CD4-positive, alpha-beta T cell (primary cell): ENCODE measurements at regions not wholly inside any gene's neighbourhood (a gene's known extent, or its start where the extent isn't known, plus 50 kb on each side); places are given as distances from the start of the nearest gene placed in this dataset.

Experiments
- ATAC-seq: fragments of 200-7000 bp; cut with Tn5 transposase; one replicate; pipeline ENCODE4 v1.10.0; 2022; ENCODE audit warnings: mild to moderate bottlenecking; ENCODE audit not compliant: poor library complexity
- CTCF ChIA-PET: fragments of 350-600 bp; sonication (Branson Sonifier 250); formaldehyde crosslinking; loops from one replicate; lab custom pipeline; 2021; ENCODE audit warnings: antibody characterized with exemption, inconsistent platforms; lab: Charles Lee
- POLR2A ChIA-PET: fragments of 350-600 bp; sonication (Branson Sonifier 250); formaldehyde crosslinking; loops from one replicate; lab custom pipeline; 2021; ENCODE audit warnings: antibody characterized with exemption, inconsistent platforms; lab: Charles Lee
- DNase-seq, 14 experiments: peaks; one replicate each; pipeline ENCODE4 v3.0.0-alpha.2; 2013 to 2020; ENCODE audit warnings: mixed read lengths in 2 of 14
- H3K27ac ChIP-seq, 2 donors: one replicate each; pipeline versions ENCODE4 v1.5.1 to v1.7.0; 2013; ENCODE audit warnings: low read length in 2 of 2, low read depth in 1 of 2, mild to moderate bottlenecking in 1 of 2
- H3K27me3 ChIP-seq, 2 experiments: 1 replicate in 1 of 2; 2 replicates in 1 of 2; pipeline versions ENCODE4 v1.6.1 to v1.7.0; 2013; ENCODE audit warnings: low read length in 2 of 2, control low read depth in 1 of 2, mild to moderate bottlenecking in 1 of 2, moderate library complexity in 1 of 2; ENCODE audit not compliant: insufficient read depth in 2 of 2, control insufficient read depth in 1 of 2
- H3K36me3 ChIP-seq: one replicate; pipeline ENCODE4 v1.6.1; 2013; ENCODE audit warnings: low read length, control low read depth; ENCODE audit not compliant: insufficient read depth
- H3K4me1 ChIP-seq: one replicate; pipeline ENCODE4 v1.6.1; 2013; ENCODE audit warnings: low read length, control low read depth; ENCODE audit not compliant: insufficient read depth
- H3K4me3 ChIP-seq: one replicate; pipeline ENCODE4 v1.5.1; 2013; ENCODE audit warnings: mild to moderate bottlenecking, low read length, moderate library complexity
- H3K9me3 ChIP-seq, 2 experiments: 1 replicate in 1 of 2; 2 replicates in 1 of 2; pipeline versions ENCODE4 v1.6.1 to v1.7.0; 2013; ENCODE audit warnings: low read length in 2 of 2, mild to moderate bottlenecking in 2 of 2, control low read depth in 1 of 2, moderate library complexity in 1 of 2; ENCODE audit not compliant: control insufficient read depth in 1 of 2, insufficient read depth in 1 of 2
- H3K27ac Mint-ChIP-seq: one replicate; pipeline ENCODE4 v1.8.0; 2020; ENCODE audit warnings: mixed read lengths
- H3K27me3 Mint-ChIP-seq: one replicate; pipeline ENCODE4 v1.8.0; 2021; ENCODE audit warnings: mixed read lengths
- H3K36me3 Mint-ChIP-seq: one replicate; pipeline ENCODE4 v1.8.0; 2021; ENCODE audit warnings: low read depth, mixed read lengths
- H3K4me1 Mint-ChIP-seq: one replicate; pipeline ENCODE4 v1.8.0; 2021; ENCODE audit warnings: low read depth, mixed read lengths
- H3K4me3 Mint-ChIP-seq: one replicate; pipeline ENCODE4 v1.8.0; 2020; ENCODE audit warnings: mild to moderate bottlenecking, mixed read lengths
- H3K9me3 Mint-ChIP-seq: one replicate; pipeline ENCODE4 v1.8.0; 2020; ENCODE audit warnings: mixed read lengths
- intact Hi-C, 2 experiments: fragments of 100-400 bp; cut with DNase I in 1 of 2; cut with micrococcal nuclease in 1 of 2; formaldehyde crosslinking; loops; one replicate each; pipeline versions ENCODE4 v1.15.1 to v1.9.0; 2023 to 2025; cut with DNase I, micrococcal nuclease
- TF ChIP-seq, protein P1 (sequence below): fragments of 200-600 bp; IDR thresholded peaks from one replicate; pipeline ENCODE4 v1.8.0; 2022; ENCODE audit warnings: antibody characterized with exemption, mild to moderate bottlenecking

DNA sequence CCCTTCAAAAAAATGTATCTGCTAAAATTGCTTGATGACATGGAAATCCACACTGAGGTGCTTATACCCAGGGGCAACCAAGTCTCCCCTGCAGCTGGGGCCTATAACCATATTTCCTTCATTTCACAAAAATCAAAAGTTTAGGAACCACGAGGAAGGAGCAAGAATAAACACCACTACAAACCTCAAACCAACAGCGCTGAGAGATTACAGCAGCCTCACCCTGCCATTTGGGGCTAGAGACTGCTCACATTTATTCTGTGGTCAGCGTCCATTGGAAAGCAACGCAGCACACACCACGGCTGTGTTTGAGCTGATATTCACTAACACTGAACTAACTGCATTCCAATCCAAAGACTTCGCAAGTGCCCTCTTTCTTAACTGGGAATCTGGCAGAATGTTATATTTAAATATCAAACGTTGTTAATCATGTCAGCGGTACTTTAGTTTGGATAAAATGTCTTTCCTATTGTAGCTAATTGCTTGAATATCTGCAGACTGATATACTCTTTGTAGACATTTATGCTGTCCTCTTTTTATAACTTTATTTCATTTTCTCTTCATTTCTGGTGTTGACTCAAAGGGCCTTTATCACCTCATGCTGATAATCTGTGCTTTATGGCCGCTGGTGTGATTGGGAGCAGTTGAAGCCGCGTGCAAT lies 94.6 kb downstream of the FOXA2 start:
- Mint-ChIP-seq H3K27me3 (peaks cover 4% of the 10 kb centered on the region), H3K4me3 (no peak overlapping the region), H3K27ac (no peak overlapping the region), H3K9me3 (peaks cover 2% of the 10 kb centered on the region), H3K4me1 (no peaks in the 10 kb centered on the region), H3K36me3 (no peaks in the 10 kb centered on the region)
- intact Hi-C loops: no loop called here
- peaks cover 0 to 10% of the 10 kb centered on the region in 2 experiments for H3K9me3 ChIP-seq
- no peaks in the 10 kb centered on the region for H3K4me1 ChIP-seq
- ChIA-PET CTCF (no interaction called here), POLR2A (no interaction called here)
- DNase-seq (no peak), ATAC-seq (no peak)
- no peak overlapping the region for H3K27ac ChIP-seq
- no peak overlapping the region for H3K4me3 ChIP-seq
- TF ChIP-seq, protein P1, sequence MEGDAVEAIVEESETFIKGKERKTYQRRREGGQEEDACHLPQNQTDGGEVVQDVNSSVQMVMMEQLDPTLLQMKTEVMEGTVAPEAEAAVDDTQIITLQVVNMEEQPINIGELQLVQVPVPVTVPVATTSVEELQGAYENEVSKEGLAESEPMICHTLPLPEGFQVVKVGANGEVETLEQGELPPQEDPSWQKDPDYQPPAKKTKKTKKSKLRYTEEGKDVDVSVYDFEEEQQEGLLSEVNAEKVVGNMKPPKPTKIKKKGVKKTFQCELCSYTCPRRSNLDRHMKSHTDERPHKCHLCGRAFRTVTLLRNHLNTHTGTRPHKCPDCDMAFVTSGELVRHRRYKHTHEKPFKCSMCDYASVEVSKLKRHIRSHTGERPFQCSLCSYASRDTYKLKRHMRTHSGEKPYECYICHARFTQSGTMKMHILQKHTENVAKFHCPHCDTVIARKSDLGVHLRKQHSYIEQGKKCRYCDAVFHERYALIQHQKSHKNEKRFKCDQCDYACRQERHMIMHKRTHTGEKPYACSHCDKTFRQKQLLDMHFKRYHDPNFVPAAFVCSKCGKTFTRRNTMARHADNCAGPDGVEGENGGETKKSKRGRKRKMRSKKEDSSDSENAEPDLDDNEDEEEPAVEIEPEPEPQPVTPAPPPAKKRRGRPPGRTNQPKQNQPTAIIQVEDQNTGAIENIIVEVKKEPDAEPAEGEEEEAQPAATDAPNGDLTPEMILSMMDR: no peak
- H3K27me3 ChIP-seq: no peaks in the 10 kb centered on the region
- H3K36me3 ChIP-seq: no peaks in the 10 kb centered on the region

DNA sequence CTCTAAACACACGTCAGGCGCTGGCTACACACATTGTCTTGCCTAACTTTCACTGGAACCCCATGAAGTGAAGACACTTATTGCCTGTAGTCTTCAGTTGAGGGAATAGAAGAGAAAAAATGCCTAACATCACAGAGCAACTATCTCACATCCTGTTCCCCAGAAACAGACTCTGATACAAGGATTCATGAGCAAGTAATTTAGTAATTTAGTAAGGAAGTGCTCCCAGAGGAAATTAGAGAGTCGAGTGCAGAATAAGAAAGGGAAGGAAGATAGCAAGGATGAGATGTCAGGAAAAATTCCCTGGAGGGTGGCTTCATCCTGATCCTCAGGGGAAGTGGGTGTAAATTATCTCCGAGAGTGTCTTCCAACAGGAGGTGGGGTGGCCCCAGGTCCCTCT lies 104.0 kb downstream of the FOXA2 start:
- H3K4me3 Mint-ChIP-seq: no peak overlapping the region

DNA sequence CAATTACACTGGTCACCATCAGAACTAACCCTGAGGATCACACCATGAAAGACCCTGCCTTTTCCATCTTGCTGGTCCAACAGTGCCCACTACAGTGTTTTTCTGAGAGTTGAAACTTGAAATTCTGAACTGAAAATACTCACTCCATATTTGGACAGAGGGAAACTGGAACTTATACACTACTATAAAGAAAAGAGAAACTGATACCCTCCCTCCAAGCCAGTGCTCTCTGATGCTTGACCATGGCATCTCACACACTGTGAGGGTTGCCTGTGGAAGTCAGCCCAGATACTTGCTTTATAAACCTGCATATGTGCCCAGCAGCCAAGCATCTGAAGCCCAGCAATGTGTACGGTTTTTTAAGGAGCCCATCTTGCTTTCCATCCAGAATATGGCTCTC lies 108.7 kb downstream of the FOXA2 start:
- Histone ChIP-seq H3K27me3 (no peaks in the 10 kb centered on the region), H3K27ac (no peak overlapping the region), H3K4me1 (no peaks in the 10 kb centered on the region), H3K9me3 (peaks cover 0 to 15% of the 10 kb centered on the region in 2 experiments), H3K36me3 (no peaks in the 10 kb centered on the region), H3K4me3 (no peak overlapping the region)
- Mint-ChIP-seq H3K4me1 (no peaks in the 10 kb centered on the region), H3K36me3 (no peaks in the 10 kb centered on the region), H3K27me3 (no peaks in the 10 kb centered on the region), H3K27ac (no peak overlapping the region), H3K4me3 (no peak overlapping the region), H3K9me3 (peaks cover 14% of the 10 kb centered on the region)
- intact Hi-C loops: no loop called here
- TF ChIP-seq, protein P1: no peak
- ATAC-seq (no peak), DNase-seq (no peak)
- CTCF ChIA-PET: no interaction called here
- POLR2A ChIA-PET: no interaction called here

More for the DNA sequence above, 104.0 kb downstream of the FOXA2 start:
- intact Hi-C loops: no loop called here
- no peak overlapping the region for H3K27ac ChIP-seq
- no peaks in the 10 kb centered on the region for H3K36me3 ChIP-seq
- no peaks in the 10 kb centered on the region for H3K36me3 Mint-ChIP-seq
- H3K4me1 ChIP-seq: no peaks in the 10 kb centered on the region
- POLR2A ChIA-PET: no interaction called here
- TF ChIP-seq, protein P1: no peak
- H3K9me3 ChIP-seq: peaks cover 0 to 7% of the 10 kb centered on the region in 2 experiments
- ATAC-seq (no peak), DNase-seq (no peak)
- H3K27me3 Mint-ChIP-seq: no peaks in the 10 kb centered on the region
- no peaks in the 10 kb centered on the region for H3K4me1 Mint-ChIP-seq
- H3K4me3 ChIP-seq: no peak overlapping the region
- peaks cover 7% of the 10 kb centered on the region for H3K9me3 Mint-ChIP-seq
- no peak overlapping the region for H3K27ac Mint-ChIP-seq
- CTCF ChIA-PET: no interaction called here
- H3K27me3 ChIP-seq: no peaks in the 10 kb centered on the region
